ENCODE measurements at regions not wholly inside any gene's neighbourhood (a gene's known extent, or its start where the extent isn't known, plus 50 kb on each side); places are given as distances from the start of the nearest gene placed in this dataset.

- H2AK5ac ChIP-seq (ENCODE audit: low read depth, low read length) = no peak overlapping the region
- no peak overlapping the region for H2BK5ac ChIP-seq (ENCODE audit: low read depth, low read length)
- H3K4me1 ChIP-seq (replicated peaks in 1 of 4; ENCODE audit: control insufficient read depth in 3 of 4, insufficient read depth in 4 of 4, low read length in 3 of 4) = peaks cover 0 to 11% (median 7%) of the 10 kb centered on the region in 4 experiments; a peak in 4 of 7 replicates
- peaks cover 0 to 8% of the 10 kb centered on the region in 2 experiments; a peak in 2 of 4 replicates for H3K9me3 ChIP-seq (ENCODE audit: insufficient read depth in 2 of 2, low read depth in 1 of 2, low read length in 1 of 2)
- no peak overlapping the region for H3K18ac ChIP-seq (ENCODE audit: extremely low read depth, low read length)
- DNase-seq (ENCODE audit: low read depth in 1 of 2, low spot score in 2 of 2) = no peak
- FAIRE-seq = no peak
- no peak overlapping the region for H2AFZ ChIP-seq (ENCODE audit: low read length)
- H3K23me2 ChIP-seq (ENCODE audit: low read depth, low read length) = 0 out of 2 replicates have a peak, but pooled peaks cover 1% of the 10 kb centered on the region
- no peak overlapping the region for H2BK12ac ChIP-seq (ENCODE audit: low read depth, low read length)
- H3K79me2 ChIP-seq (ENCODE audit: control insufficient read depth in 1 of 2, insufficient read depth in 2 of 2, low read length in 2 of 2) = no peaks in the 10 kb centered on the region
- H4K91ac ChIP-seq (replicated peaks; ENCODE audit: insufficient read length, low read length) = no peak overlapping the region
- no peak overlapping the region for H2BK15ac ChIP-seq (ENCODE audit: low read length)
- ChIA-PET CTCF (ENCODE audit: partially characterized antibody) (no interaction called here), POLR2A (ENCODE audit: partially characterized antibody) (no interaction called here)
- no peak overlapping the region for H3K4ac ChIP-seq (replicated peaks; ENCODE audit: insufficient read length, low read depth, low read length)
- H3K27ac ChIP-seq (ENCODE audit: low read depth, low read length) = no peak overlapping the region
- no peak overlapping the region for H4K8ac ChIP-seq (ENCODE audit: extremely low read depth, insufficient read depth, low read length)
- no peaks in the 10 kb centered on the region for H3K27me3 ChIP-seq (replicated peaks in 1 of 4; ENCODE audit: control insufficient read depth in 3 of 4, extremely low read depth in 1 of 4, insufficient read depth in 3 of 4, low read length in 3 of 4)
- H3K14ac ChIP-seq (ENCODE audit: insufficient read length) = no peak overlapping the region
- no peak overlapping the region for H3K23ac ChIP-seq (ENCODE audit: insufficient read length)
- no peak overlapping the region for H3K4me3 ChIP-seq (ENCODE audit: extremely low read depth in 1 of 4, insufficient read depth in 2 of 4, low read depth in 3 of 4, low read length in 4 of 4)
- H3K9ac ChIP-seq (replicated peaks in 1 of 4; ENCODE audit: extremely low read depth in 1 of 4, low read depth in 3 of 4, low read length in 3 of 4) = no peak overlapping the region
- H4K20me1 ChIP-seq (replicated peaks in 1 of 2; ENCODE audit: control insufficient read depth in 1 of 2, insufficient read depth in 2 of 2, low read length in 2 of 2) = no peaks in the 10 kb centered on the region
- H4K5ac ChIP-seq (ENCODE audit: insufficient read length, low read depth, low read length) = no peak overlapping the region
- H3K36me3 ChIP-seq (ENCODE audit: control insufficient read depth in 2 of 4, insufficient read depth in 4 of 4, low read length in 3 of 4) = peaks cover 0 to 6% (median 0%) of the 10 kb centered on the region in 4 experiments; a peak in 1 of 8 replicates
- H3K79me1 ChIP-seq (ENCODE audit: low read depth, low read length) = no peaks in the 10 kb centered on the region
- WGBS, 2 experiments (ENCODE audit: extremely low coverage in 1 of 2, insufficient coverage in 1 of 2, insufficient read length in 1 of 2, insufficient replicate concordance in 2 of 2, low coverage in 1 of 2, low lambda C conversion rate in 2 of 2, missing lambda C conversion rate in 1 of 2) = 96% methylated on average over 4 of the region's 4 CpGs; no CpG with 5 or more reads in 1 of the 2 experiments
- no peak overlapping the region for H2BK20ac ChIP-seq (ENCODE audit: low read length)
- H3K4me2 ChIP-seq (ENCODE audit: insufficient read depth in 1 of 2, low read depth in 2 of 2, low read length in 2 of 2) = no peak overlapping the region
- no peak overlapping the region for H3K56ac ChIP-seq (replicated peaks; ENCODE audit: insufficient read length, low read depth, low read length)
- H2BK120ac ChIP-seq (replicated peaks; ENCODE audit: low read depth, low read length) = no peak overlapping the region
- TF ChIP-seq EP300 (IDR thresholded peaks at IDR 0.05; ENCODE audit: borderline replicate concordance in 1 of 2, low read depth in 2 of 2, low read length in 2 of 2) (no peak), PHF8 (conservative IDR thresholded peaks at IDR 0.05; ENCODE audit: low read depth, low read length) (no peak), CBX8 (IDR thresholded peaks at IDR 0.05; ENCODE audit: borderline replicate concordance, low read depth, low read length) (no peak), HDAC6 (IDR thresholded peaks at IDR 0.05; ENCODE audit: low read depth, low read length) (no peak), YY1 (IDR thresholded peaks at IDR 0.05; ENCODE audit: low read depth, low read length) (no peak), TCF12 (IDR thresholded peaks at IDR 0.05; ENCODE audit: low read depth, low read length) (no peak), NRF1 (IDR thresholded peaks at IDR 0.05; ENCODE audit: low read depth, low read length) (no peak), NANOG (IDR thresholded peaks at IDR 0.05; ENCODE audit: insufficient read depth, low read depth, low read length, poor library complexity, severe bottlenecking) (no peak), RFX5 (IDR thresholded peaks at IDR 0.05; ENCODE audit: borderline replicate concordance, low read depth, low read length) (no peak), BCL11A (IDR thresholded peaks at IDR 0.05; ENCODE audit: low read depth in 2 of 2, low read length in 2 of 2) (no peak), KDM4A (IDR thresholded peaks at IDR 0.05; ENCODE audit: low read depth, low read length, severe bottlenecking) (no peak), GTF2F1 (IDR thresholded peaks at IDR 0.05; ENCODE audit: borderline replicate concordance, low read depth, low read length) (no peak), SAP30 (IDR thresholded peaks at IDR 0.05; ENCODE audit: insufficient read depth, insufficient replicate concordance, low read length) (no peak)
These were observed 862.5 kb downstream of the KCNMA1 start for GRCh38 chr10:76774987-76775603.
